Activated CD8-positive, alpha-beta memory T cell treated with anti-CD3 and anti-CD28 coated beads for 24 hours (primary cell): ENCODE measurements at regions not wholly inside any gene's neighbourhood (a gene's known extent, or its start where the extent isn't known, plus 50 kb on each side); places are given as distances from the start of the nearest gene placed in this dataset.
"Not testable (repeated sequence)": the region's sequence is repeated elsewhere in the genome, so short reads cannot be mapped to it uniquely, and the experiment has no call there.

ENCODE experiments used
- DNase-seq: peaks from one replicate; pipeline ENCODE4 v3.0.0-alpha.2; 2020

DNA sequence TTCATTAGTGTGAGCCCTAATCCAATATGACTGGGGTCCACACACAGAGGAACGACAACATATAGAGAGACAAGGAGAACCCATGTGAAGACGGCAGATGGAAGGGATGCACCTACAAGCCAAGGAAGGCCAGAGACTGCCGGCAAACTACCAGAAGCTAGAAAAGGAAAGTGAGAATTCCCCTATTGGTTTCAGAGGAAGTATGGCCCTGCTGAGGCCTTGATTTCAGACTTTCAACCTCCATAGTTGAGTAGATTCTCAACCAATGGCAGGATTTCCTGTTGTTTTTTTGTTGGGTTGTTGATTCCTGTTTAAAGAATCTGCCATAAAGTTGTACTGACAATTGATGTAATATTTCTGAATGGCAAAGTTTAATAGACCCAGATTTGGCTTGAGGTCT lies 241.5 kb downstream of the SATB2 start:
- DNase-seq, result no peak

DNA sequence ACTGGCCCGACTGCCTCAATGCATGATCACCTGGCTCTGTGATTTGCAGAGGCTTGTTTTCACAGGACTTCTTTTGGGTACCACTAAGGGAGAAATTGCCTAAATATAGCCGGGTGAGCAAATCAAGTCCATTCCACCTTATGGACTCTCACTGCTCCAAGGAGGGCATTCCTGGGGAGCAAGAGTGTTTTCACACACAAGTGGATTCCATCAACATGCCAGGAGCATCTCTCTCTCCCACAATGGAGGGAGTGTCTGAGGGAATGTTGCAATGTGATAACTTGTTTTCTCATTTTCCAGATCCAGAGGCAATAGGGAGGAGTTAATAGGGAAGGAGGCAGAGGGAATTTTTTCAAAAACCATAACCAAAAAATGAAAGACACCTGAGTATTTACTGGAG lies 250.7 kb downstream of the SATB2 start:
- DNase-seq, result no peak

GRCh38 chr2:199206536-199206935 lies 251.2 kb downstream of the SATB2 start:
- DNase-seq, result no peak

GRCh38 chr2:199202964-199203363 lies 254.8 kb downstream of the SATB2 start:
- no peak for DNase-seq

DNA sequence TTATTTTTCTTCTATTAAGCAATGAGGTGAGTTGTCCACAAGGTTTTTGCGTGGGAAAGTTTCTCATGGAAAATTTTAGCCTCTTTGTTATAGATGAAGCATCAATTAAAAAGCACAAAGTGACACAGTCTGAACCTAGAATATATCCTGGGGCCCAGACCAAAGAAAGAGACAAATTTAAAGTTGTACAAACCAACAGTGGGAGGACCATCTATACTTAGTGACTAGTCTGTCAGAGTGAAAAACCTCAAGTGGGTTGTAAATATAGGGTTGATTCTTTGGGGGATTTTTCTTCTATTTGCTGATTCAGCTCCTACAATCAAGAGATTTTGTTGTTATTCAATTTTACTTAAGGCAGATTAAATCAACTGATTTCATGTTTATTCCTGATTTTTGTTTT lies 256.2 kb downstream of the SATB2 start:
- DNase-seq, result no peak

DNA sequence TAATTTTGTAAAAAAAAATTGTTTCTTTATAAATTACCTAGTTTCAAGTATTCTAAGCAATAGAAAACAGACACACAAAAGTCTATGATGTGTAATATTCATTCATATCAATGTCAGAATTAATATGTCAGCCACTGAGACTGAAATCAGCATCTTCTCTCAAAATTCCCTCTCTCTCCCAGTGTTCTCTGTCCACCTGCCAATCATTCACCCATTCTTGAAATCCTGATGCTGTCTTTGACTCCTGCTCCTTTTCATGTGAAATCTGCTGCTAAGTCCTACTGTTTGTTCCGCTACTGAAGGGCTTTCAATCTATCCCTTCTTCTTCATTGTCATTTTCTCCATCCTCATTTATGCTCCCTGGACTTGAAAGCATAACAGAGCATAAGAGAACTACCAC lies 257.9 kb downstream of the SATB2 start:
- no peak for DNase-seq

- DNase-seq, result no peak
Observed at GRCh38 chr2:199197448-199197847, 260.3 kb downstream of the SATB2 start.

- no peak for DNase-seq
Observed at GRCh38 chr2:199196686-199197085, 261.1 kb downstream of the SATB2 start.

- DNase-seq, result no peak
Observed at GRCh38 chr2:199195927-199196502, 261.7 kb downstream of the SATB2 start.

DNA sequence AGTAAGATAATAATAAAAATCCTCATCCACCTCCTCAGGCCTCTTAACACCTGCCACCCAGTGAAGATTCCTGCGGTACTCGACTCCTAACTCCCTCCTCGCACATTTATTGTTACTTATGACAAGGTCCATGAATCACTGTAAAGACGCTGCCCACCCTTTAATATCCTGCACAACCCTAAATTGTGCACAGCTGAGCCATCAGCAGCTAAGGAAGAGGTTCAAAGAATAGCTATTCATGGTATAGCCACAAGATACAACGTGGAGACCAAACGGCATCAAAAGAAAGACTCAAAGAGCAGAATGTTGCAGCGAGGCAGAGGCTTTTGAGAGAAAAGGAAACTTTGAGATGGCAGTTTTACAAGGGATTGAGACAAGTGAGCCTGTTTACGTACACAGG lies 266.3 kb downstream of the SATB2 start:
- no peak for DNase-seq

- DNase-seq, result no peak
Observed at GRCh38 chr2:199189229-199189628, 268.5 kb downstream of the SATB2 start.

DNA sequence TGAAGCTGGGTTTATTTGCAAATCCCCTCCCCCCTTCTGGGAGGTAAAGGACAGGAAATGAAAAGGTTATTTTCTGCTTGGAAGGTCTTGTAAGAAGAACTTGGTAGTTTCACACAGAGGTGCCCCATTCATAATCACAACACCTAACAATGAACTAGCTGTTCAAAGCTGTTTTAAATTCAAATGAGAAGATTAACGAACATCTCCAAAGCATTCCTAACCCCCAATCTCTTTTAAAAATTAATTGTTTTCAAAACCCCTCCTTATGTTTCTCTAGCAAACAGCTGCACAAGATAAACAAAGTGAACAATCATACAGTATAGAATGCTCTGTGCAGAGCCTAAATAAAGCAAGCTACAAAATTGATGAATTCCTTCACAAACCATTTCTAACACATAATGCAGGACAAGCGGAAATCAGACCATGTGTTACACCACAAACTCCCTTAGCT lies 271.4 kb downstream of the SATB2 start:
- no peak for DNase-seq

DNA sequence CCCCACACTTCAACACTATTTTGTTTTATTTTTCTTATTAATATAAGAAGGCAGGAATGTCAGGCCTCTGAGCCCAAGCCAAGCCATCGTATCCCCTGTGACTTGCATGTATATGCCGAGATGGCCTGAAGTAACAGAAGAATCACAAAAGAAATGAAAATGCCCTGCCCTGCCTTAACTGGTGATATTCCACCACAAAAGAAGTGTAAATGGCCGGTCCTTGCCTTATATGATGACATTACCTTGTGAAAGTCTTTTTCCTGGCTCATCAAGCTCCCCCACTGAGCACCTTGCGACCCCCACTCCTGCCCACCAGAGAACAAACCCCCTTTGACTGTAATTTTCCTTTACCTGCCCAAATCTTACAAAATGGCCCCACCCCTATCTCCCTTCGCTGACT lies 272.6 kb downstream of the SATB2 start:
- not testable (repeated sequence) for DNase-seq

DNA sequence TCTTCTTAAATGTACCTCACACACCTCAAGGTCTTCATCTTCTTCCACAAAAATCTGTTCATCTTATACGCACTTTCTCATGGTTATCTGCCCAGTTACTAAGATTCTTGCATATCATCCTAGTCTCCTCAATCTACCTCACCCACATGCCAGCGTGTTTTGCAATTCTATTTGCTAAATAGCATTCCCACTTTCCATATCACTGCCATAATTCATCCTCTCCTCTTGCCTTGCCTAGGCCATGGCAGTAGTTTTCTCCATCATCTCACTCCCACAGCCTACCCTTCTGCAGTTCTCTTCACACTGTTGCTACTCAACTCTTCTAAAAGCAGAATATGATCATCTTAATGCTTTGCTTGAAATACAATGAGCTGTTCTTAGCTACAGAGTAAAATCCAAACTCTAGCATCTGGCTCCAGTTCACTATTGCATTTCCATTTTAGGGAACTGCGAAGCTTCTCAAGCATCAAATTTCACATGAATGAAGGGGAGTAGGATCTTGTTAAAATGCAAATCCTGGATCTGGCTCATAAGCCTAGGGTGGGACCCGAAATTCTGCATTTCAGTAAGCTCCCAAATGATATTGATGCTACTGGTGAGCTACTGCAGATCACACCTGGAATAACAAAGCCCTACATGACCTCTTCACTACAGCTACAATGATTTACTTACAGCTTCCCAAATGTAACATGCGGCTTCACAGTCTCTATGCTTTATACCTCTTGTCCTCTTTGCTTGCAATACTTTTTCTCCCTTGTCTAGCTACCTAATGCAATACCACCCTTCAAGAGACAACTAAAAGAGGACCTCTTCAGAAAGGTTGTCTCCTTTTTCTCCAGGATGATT lies 293.9 kb downstream of the SATB2 start:
- no peak for DNase-seq

- DNase-seq, result no peak
Observed at GRCh38 chr2:199160677-199161465, 296.9 kb downstream of the SATB2 start.

DNA sequence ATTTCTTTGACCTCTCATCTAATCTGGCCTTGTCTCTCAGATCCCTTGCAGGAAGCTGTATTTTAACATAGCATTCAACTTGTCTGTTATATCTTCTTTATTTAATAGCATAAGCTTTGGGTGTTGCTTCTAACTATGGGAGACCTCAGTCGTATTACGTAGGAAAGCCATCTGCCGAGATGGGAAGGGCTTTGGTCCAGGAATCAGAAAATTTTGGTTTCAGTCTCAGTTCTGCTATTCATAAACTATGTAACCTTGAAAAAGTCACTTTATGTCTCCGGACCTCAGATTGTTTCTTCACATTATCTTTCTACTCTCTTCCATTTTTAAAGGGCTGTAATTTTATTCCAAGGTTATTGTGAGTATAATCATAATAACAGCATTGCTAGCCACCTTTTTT lies 297.7 kb downstream of the SATB2 start:
- no peak for DNase-seq

DNA sequence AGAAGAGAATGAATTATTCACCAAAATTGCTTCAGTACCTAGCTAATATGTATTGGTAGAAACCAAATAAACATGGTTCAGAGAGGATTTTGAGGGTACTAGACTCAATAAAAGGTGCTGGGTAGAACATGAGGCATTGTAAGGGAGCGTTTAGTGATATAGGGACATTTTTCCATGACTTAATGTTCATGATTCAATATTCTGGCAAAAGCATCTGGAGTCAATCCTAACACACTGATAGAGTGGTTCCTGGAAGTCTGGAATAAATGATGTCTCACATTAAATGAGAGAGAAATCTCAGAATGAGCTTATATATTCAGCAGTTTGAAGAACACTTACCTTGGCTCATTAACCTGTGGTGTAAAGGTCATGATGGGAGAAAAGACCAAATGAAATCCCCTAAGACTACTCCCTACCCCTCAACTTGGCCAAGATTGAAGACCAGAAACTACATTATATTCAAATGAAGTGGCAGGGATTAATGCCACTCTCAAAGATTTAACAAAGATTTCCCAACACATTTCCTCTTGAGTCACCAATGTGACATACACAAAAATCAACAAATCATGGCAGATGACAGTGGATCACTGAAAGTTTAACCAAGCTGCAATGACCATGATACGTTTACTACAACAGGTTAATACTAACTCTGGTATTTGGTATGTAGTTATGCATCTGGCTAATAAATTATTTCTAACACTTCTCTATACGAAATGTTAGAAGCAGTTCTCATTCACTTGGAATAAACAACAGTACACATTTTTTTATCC lies 309.5 kb downstream of the SATB2 start:
- no peak for DNase-seq

- no peak for DNase-seq
Observed at GRCh38 chr2:199147216-199147615, 310.5 kb downstream of the SATB2 start.

DNA sequence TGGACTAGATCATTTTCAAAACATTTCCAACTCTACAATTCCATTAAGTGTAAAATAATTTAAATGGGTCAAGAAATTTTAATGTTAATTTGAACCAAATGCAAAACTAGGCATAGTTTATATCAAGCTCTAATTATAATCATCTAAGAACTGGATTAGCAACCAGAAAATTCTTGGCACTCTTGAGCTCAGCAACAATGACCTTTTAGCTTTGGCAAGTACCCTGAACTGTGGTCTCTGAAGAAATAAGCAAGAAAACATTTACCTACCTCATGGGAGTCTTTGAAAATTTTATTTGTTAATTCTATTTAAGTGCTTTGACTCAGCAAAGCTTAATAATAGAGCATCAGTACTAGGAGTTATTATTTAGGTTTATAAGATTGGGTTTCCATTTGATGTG lies 313.2 kb downstream of the SATB2 start:
- DNase-seq, result no peak

DNA sequence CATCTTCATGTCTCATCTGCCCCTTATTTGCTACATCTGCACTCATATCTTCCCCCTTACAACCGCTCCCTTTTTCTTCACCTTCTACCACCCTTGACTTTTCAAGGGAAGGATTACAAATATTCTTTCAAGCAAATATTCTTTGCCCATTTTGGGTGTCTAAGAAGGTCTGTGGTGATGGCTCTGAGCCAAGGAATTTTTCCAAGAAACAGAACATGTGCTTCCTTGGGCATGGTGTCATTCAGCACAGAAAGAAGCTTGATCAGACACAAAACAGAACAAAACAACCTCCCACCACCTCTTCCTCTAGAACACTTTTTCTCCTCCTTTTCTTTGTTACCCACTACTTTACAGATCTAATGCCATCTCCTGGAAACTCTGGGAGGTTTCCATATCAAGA lies 313.7 kb downstream of the SATB2 start:
- DNase-seq, result no peak

DNA sequence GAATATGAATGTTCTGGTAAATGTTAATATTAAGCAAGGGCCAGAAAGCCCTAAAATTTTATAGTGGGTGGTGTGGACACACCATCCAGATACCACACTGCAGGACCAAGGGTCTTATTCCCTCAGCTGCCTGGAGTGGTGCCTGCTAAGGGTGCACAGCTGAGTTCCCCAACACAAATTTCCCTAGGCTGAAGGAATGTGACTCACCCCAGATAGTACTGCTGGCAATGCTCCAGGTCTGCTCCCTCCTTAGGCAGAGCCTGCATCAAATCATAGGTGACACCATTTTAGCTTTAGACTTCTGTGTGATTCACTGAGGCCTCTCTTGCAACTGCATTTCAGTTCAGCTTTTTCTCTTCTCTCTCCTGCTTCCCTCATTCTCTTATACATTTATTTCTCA lies 321.1 kb downstream of the SATB2 start:
- DNase-seq, result no peak

GRCh38 chr2:199136242-199136641 lies 321.5 kb downstream of the SATB2 start:
- DNase-seq, result no peak

DNA sequence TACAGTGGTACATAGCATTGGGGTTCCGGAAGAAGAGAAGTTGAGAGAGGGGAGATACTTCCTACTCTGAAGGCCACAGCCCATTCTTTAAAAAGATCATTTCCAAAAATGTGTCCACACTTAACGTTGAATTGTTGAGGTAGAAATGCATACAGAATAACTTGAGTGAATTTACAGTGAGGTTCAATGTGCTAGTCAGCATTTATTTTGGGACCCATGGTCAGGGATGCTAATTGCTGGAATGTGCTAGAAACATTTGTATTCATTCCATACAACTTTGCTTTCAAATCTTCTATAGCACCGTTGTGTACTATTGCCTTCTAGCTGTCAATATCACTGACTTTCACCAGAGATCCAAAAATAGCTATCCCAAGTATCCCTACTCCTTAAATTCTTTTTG lies 325.9 kb downstream of the SATB2 start:
- DNase-seq, result no peak
